ENCODE measurements at regions not wholly inside any gene's neighbourhood (a gene's known extent, or its start where the extent isn't known, plus 50 kb on each side); places are given as distances from the start of the nearest gene placed in this dataset.

DNA sequence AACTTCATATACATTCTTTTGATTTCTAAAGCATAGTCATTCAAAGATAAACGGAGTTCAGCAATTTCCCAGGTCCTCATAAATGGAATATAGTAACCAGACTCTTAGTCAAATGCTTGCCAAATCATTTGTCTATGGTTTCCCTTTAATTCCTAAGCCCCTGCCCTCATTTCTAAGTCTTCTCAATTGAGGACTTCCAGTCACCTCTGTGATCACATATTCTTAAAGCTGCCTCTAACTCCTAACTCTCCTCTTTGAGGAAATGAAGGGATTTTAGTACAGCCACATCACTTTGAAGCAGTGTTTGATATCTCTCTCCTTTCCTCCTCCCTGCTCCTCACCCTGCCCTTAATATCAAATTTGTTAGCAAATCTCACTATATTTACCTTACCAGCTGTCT lies 58.7 kb downstream of the PLEKHG1 start:
- no peak for FAIRE-seq
- in situ Hi-C loops (cut with MboI) = no loop called here
- CTCF ChIA-PET (ENCODE audit: low intra/inter-chr PET ratio) = no interaction called here
- no TSS peak for BruUV-seq (replicated peaks)
- Histone ChIP-seq H2AFZ (ENCODE audit: low read depth, low read length) (no peak overlapping the region), H3K9ac (ENCODE audit: insufficient read depth in 1 of 2, low read depth in 2 of 2, low read length in 2 of 2) (no peak overlapping the region), H3K36me3 (ENCODE audit: control insufficient read depth, insufficient read depth, low read length) (no peaks in the 10 kb centered on the region), H3K9me1 (ENCODE audit: control insufficient read depth, insufficient read depth, low read length) (no peaks in the 10 kb centered on the region), H3K27me3 (ENCODE audit: control insufficient read depth in 2 of 2, insufficient read depth in 2 of 2, low read length in 2 of 2) (peaks cover 0 to 19% of the 10 kb centered on the region in 2 experiments; a peak in 3 of 5 replicates), H3K4me3 (no peak overlapping the region), H3K4me2 (ENCODE audit: insufficient read depth, low read length) (no peak overlapping the region), H4K20me1 (replicated peaks; ENCODE audit: control insufficient read depth, insufficient read depth, low read length) (no peaks in the 10 kb centered on the region), H3K4me1 (replicated peaks in 1 of 2; ENCODE audit: control insufficient read depth in 2 of 2, insufficient read depth in 2 of 2, low read length in 2 of 2) (no peaks in the 10 kb centered on the region), H3K27ac (ENCODE audit: extremely low read depth, low read depth, low read length) (no peak overlapping the region), H3K79me2 (ENCODE audit: control insufficient read depth, insufficient read depth, low read length) (no peaks in the 10 kb centered on the region), H3K9me3 (replicated peaks; ENCODE audit: control insufficient read depth, insufficient read depth, low read depth, low read length) (no peaks in the 10 kb centered on the region)
- no peak for DNase-seq (ENCODE audit: extremely low read depth in 1 of 4, low spot score in 3 of 4)
- POLR2A ChIA-PET = no interaction called here
- intact Hi-C loops (cut with micrococcal nuclease) = no loop called here
- ATAC-seq = no peak
- WGBS (ENCODE audit: insufficient coverage, low coverage, missing lambda C conversion rate) = 0% methylated on average over 1 of the region's 1 CpG
- TF ChIP-seq, protein P1, sequence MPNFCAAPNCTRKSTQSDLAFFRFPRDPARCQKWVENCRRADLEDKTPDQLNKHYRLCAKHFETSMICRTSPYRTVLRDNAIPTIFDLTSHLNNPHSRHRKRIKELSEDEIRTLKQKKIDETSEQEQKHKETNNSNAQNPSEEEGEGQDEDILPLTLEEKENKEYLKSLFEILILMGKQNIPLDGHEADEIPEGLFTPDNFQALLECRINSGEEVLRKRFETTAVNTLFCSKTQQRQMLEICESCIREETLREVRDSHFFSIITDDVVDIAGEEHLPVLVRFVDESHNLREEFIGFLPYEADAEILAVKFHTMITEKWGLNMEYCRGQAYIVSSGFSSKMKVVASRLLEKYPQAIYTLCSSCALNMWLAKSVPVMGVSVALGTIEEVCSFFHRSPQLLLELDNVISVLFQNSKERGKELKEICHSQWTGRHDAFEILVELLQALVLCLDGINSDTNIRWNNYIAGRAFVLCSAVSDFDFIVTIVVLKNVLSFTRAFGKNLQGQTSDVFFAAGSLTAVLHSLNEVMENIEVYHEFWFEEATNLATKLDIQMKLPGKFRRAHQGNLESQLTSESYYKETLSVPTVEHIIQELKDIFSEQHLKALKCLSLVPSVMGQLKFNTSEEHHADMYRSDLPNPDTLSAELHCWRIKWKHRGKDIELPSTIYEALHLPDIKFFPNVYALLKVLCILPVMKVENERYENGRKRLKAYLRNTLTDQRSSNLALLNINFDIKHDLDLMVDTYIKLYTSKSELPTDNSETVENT (CRISPR knock-in tag; IDR thresholded peaks at IDR 0.05) = no peak
- TF ChIP-seq, protein P2, sequence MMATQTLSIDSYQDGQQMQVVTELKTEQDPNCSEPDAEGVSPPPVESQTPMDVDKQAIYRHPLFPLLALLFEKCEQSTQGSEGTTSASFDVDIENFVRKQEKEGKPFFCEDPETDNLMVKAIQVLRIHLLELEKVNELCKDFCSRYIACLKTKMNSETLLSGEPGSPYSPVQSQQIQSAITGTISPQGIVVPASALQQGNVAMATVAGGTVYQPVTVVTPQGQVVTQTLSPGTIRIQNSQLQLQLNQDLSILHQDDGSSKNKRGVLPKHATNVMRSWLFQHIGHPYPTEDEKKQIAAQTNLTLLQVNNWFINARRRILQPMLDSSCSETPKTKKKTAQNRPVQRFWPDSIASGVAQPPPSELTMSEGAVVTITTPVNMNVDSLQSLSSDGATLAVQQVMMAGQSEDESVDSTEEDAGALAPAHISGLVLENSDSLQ (IDR thresholded peaks at IDR 0.05) = no peak
- TF ChIP-seq ZFP30 (CRISPR knock-in tag; IDR thresholded peaks at IDR 0.05; ENCODE audit: borderline replicate concordance) = no peak
- TF ChIP-seq, protein P3, sequence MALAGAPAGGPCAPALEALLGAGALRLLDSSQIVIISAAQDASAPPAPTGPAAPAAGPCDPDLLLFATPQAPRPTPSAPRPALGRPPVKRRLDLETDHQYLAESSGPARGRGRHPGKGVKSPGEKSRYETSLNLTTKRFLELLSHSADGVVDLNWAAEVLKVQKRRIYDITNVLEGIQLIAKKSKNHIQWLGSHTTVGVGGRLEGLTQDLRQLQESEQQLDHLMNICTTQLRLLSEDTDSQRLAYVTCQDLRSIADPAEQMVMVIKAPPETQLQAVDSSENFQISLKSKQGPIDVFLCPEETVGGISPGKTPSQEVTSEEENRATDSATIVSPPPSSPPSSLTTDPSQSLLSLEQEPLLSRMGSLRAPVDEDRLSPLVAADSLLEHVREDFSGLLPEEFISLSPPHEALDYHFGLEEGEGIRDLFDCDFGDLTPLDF (CRISPR knock-in tag; IDR thresholded peaks at IDR 0.05) = no peak
- TF ChIP-seq, protein P4, sequence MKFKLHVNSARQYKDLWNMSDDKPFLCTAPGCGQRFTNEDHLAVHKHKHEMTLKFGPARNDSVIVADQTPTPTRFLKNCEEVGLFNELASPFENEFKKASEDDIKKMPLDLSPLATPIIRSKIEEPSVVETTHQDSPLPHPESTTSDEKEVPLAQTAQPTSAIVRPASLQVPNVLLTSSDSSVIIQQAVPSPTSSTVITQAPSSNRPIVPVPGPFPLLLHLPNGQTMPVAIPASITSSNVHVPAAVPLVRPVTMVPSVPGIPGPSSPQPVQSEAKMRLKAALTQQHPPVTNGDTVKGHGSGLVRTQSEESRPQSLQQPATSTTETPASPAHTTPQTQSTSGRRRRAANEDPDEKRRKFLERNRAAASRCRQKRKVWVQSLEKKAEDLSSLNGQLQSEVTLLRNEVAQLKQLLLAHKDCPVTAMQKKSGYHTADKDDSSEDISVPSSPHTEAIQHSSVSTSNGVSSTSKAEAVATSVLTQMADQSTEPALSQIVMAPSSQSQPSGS (CRISPR knock-in tag; IDR thresholded peaks at IDR 0.05) = no peak
- no peak for TF ChIP-seq MEF2A (IDR thresholded peaks at IDR 0.05; ENCODE audit: control insufficient read depth, low read depth, low read length)
- TF ChIP-seq, protein P5, sequence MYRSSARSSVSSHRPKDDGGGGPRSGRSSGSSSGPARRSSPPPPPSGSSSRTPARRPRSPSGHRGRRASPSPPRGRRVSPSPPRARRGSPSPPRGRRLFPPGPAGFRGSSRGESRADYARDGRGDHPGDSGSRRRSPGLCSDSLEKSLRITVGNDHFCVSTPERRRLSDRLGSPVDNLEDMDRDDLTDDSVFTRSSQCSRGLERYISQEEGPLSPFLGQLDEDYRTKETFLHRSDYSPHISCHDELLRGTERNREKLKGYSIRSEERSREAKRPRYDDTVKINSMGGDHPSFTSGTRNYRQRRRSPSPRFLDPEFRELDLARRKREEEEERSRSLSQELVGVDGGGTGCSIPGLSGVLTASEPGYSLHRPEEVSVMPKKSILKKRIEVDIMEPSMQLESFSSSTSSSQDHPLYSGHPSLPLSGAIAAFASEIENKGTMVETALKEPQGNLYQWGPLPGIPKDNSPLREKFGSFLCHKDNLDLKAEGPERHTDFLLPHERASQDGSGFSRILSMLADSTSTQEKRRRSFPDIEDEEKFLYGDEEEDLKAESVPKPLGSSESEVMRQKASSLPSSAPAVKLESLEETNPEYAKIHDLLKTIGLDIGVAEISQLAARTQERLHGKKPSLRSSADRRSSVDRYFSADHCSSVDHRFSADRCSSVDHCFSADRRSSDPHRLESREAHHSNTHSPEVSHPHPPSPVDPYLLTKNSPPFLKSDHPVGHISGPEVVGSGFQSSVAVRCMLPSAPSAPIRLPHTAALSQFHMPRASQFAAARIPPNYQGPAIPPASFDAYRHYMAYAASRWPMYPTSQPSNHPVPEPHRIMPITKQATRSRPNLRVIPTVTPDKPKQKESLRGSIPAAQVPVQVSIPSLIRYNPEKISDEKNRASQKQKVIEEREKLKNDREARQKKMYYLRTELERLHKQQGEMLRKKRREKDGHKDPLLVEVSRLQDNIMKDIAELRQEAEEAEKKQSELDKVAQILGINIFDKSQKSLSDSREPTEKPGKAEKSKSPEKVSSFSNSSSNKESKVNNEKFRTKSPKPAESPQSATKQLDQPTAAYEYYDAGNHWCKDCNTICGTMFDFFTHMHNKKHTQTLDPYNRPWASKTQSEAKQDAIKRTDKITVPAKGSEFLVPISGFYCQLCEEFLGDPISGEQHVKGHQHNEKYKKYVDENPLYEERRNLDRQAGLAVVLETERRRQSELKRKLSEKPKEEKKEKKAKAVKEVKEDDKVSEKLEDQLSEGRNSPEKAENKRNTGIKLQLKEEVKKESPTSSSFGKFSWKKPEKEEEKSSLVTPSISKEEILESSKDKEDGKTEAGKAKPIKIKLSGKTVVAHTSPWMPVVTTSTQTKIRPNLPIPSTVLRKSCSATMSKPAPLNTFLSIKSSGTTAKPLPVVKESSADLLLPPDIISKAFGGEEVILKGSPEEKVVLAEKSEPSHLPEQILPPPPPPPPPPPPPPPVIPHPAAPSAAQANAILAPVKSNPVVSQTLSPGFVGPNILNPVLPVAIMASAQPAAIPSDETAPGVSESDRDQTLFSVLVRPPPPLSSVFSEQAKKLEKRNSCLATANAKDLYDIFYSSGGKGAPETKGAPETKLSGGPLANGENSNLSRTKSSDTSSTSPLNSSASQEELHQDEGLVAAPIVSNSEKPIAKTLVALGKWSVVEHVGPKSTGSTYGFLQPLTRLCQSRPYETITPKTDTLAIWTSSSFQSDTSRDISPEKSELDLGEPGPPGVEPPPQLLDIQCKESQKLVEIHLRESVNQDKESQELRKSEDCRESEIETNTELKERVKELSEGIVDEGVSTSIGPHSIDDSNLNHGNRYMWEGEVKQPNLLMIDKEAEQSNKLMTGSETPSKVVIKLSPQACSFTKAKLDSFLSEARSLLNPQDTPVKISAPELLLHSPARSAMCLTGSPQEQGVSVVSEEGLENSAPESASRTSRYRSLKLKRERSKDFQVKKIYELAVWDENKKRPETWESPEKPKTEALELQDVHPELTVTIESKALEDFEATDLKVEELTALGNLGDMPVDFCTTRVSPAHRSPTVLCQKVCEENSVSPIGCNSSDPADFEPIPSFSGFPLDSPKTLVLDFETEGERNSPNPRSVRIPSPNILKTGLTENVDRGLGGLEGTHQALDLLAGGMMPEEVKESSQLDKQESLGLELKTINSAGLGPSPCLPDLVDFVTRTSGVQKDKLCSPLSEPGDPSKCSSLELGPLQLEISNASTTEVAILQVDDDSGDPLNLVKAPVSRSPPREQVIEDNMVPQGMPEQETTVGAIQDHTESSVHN (IDR thresholded peaks at IDR 0.05; ENCODE audit: borderline replicate concordance in 1 of 2, low read depth in 1 of 2) = no peak
- no peak for TF ChIP-seq ZNF57 (CRISPR knock-in tag; IDR thresholded peaks at IDR 0.05)
